HFFc6 (cell line): ENCODE measurements at regions not wholly inside any gene's neighbourhood (a gene's known extent, or its start where the extent isn't known, plus 50 kb on each side); places are given as distances from the start of the nearest gene placed in this dataset.

Experiments used
- DNase-seq: peaks from one replicate; pipeline ENCODE4 v3.0.0-alpha.2; 2018
- H3K27ac Mint-ChIP-seq: 2 replicates; pipeline ENCODE4 v1.8.0; 2020; ENCODE audit warnings: mild to moderate bottlenecking, mixed read lengths
- H3K27me3 Mint-ChIP-seq: 2 replicates; pipeline ENCODE4 v1.8.0; 2021; ENCODE audit warnings: mild to moderate bottlenecking, moderate library complexity, mixed read lengths; ENCODE audit not compliant: insufficient read depth
- H3K36me3 Mint-ChIP-seq: 2 replicates; pipeline ENCODE4 v1.8.0; 2021; ENCODE audit warnings: low read depth, mixed read lengths
- H3K4me1 Mint-ChIP-seq: 2 replicates; pipeline ENCODE4 v1.8.0; 2020; ENCODE audit warnings: low read depth, mixed read lengths
- H3K4me3 Mint-ChIP-seq: 2 replicates; pipeline ENCODE4 v1.8.0; 2020; ENCODE audit warnings: mild to moderate bottlenecking, moderate library complexity, mixed read lengths
- H3K9me3 Mint-ChIP-seq: 2 replicates; pipeline ENCODE4 v1.8.0; 2020; ENCODE audit warnings: mild to moderate bottlenecking, mixed read lengths
- TF ChIP-seq, protein P1 (sequence below): fragments of 200-600 bp; sonication (generic); IDR thresholded peaks from 2 replicates; pipeline ENCODE4 v1.5.0; 2021; ENCODE audit warnings: antibody characterized with exemption, mild to moderate bottlenecking

GRCh38 chr10:78957471-78958039 is 111.2 kb upstream of the ZMIZ1 start:
- Mint-ChIP-seq H3K27me3 (peaks cover 6% of the 10 kb centered on the region), H3K4me3 (no peak overlapping the region), H3K27ac (no peak overlapping the region), H3K9me3 (no peaks in the 10 kb centered on the region), H3K4me1 (peaks cover 50% of the 10 kb centered on the region), H3K36me3 (no peaks in the 10 kb centered on the region)
- peak; percentile 39 for DNase-seq
- TF ChIP-seq, protein P1, sequence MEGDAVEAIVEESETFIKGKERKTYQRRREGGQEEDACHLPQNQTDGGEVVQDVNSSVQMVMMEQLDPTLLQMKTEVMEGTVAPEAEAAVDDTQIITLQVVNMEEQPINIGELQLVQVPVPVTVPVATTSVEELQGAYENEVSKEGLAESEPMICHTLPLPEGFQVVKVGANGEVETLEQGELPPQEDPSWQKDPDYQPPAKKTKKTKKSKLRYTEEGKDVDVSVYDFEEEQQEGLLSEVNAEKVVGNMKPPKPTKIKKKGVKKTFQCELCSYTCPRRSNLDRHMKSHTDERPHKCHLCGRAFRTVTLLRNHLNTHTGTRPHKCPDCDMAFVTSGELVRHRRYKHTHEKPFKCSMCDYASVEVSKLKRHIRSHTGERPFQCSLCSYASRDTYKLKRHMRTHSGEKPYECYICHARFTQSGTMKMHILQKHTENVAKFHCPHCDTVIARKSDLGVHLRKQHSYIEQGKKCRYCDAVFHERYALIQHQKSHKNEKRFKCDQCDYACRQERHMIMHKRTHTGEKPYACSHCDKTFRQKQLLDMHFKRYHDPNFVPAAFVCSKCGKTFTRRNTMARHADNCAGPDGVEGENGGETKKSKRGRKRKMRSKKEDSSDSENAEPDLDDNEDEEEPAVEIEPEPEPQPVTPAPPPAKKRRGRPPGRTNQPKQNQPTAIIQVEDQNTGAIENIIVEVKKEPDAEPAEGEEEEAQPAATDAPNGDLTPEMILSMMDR, result no peak

DNA sequence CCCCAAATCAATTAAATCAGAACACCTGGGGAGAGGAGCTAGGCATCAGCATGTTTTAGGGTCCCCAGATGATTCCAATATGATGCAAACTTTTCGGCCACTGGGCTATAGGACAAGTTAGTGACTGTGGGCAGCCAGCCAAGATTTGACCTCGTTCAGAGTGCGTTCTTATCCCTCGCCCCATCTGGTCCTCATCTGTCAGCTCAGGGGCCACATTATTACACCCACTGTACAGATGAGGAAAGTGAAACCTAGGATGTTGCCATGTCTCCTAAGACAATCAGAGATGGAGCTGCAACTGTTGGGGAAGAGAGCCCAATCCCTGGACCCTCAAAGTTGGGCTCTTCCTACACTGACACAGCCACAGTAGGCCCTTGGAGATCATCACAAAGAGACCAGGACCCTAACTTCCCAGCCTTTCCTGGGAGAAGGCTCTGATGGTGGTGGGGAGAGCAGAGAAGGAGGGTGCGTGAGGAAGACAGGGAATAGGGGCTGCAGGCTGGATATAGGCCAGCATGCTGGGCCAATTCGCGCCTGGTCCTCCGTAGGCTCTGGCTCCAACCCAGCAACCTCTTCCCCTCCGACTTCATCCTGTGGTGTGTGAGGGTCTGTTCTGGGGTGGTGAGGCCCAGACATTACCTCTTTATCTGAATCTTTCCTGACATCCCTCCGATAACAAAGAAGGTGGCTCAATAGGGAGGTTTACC is 109.4 kb upstream of the ZMIZ1 start:
- Mint-ChIP-seq H3K4me3 (no peak overlapping the region), H3K9me3 (no peaks in the 10 kb centered on the region), H3K27me3 (peaks cover 6% of the 10 kb centered on the region), H3K4me1 (peaks cover 33% of the 10 kb centered on the region), H3K36me3 (no peaks in the 10 kb centered on the region), H3K27ac (no peak overlapping the region; the same call in 1 of the 2 replicates)
- TF ChIP-seq, protein P1, result no peak
- DNase-seq, result no peak

- peaks cover 38% of the 10 kb centered on the region for H3K4me1 Mint-ChIP-seq
- no peak overlapping the region; the same call in 1 of the 2 replicates for H3K27ac Mint-ChIP-seq
- no peak for DNase-seq
- H3K27me3 Mint-ChIP-seq, result peaks cover 4% of the 10 kb centered on the region
- H3K4me3 Mint-ChIP-seq, result no peak overlapping the region
- no peaks in the 10 kb centered on the region for H3K9me3 Mint-ChIP-seq
- TF ChIP-seq, protein P1, result no peak
- H3K36me3 Mint-ChIP-seq, result no peaks in the 10 kb centered on the region
Observed at GRCh38 chr10:78959924-78960285, 108.9 kb upstream of the ZMIZ1 start.

- H3K27me3 Mint-ChIP-seq, result peaks cover 4% of the 10 kb centered on the region
- TF ChIP-seq, protein P1, result no peak
- H3K27ac Mint-ChIP-seq, result 0 out of 2 replicates have a peak overlapping the region, but pooled peaks have one; percentile 10
- no peaks in the 10 kb centered on the region for H3K9me3 Mint-ChIP-seq
- H3K36me3 Mint-ChIP-seq, result no peaks in the 10 kb centered on the region
- peak; percentile 88 for DNase-seq
- H3K4me1 Mint-ChIP-seq, result peaks cover 43% of the 10 kb centered on the region
- no peak overlapping the region for H3K4me3 Mint-ChIP-seq
Observed at GRCh38 chr10:78960316-78960800, 108.4 kb upstream of the ZMIZ1 start.

- peaks cover 45% of the 10 kb centered on the region for H3K4me1 Mint-ChIP-seq
- H3K36me3 Mint-ChIP-seq, result no peaks in the 10 kb centered on the region
- no peak overlapping the region for H3K4me3 Mint-ChIP-seq
- no peaks in the 10 kb centered on the region for H3K9me3 Mint-ChIP-seq
- peaks cover 4% of the 10 kb centered on the region for H3K27me3 Mint-ChIP-seq
- DNase-seq, result no peak
- no peak overlapping the region for H3K27ac Mint-ChIP-seq
- TF ChIP-seq, protein P1, result no peak
Observed at GRCh38 chr10:78961760-78962159, 107.0 kb upstream of the ZMIZ1 start.
